GM10266 (cell line): ENCODE measurements at regions not wholly inside any gene's neighbourhood (a gene's known extent, or its start where the extent isn't known, plus 50 kb on each side); places are given as distances from the start of the nearest gene placed in this dataset.
"Not testable (repeated sequence)": the region's sequence is repeated elsewhere in the genome, so short reads cannot be mapped to it uniquely, and the experiment has no call there.

ENCODE experiments used
- DNase-seq: peaks from one replicate; pipeline ENCODE4 v3.0.0; 2012; ENCODE audit errors: extremely low spot score
- CTCF ChIP-seq: IDR thresholded peaks from 2 replicates; pipeline ENCODE4 v1.5.1; 2012; ENCODE audit warnings: mild to moderate bottlenecking, low read depth; ENCODE audit not compliant: control insufficient read depth, insufficient read depth; ENCODE audit errors: missing control alignments

DNA sequence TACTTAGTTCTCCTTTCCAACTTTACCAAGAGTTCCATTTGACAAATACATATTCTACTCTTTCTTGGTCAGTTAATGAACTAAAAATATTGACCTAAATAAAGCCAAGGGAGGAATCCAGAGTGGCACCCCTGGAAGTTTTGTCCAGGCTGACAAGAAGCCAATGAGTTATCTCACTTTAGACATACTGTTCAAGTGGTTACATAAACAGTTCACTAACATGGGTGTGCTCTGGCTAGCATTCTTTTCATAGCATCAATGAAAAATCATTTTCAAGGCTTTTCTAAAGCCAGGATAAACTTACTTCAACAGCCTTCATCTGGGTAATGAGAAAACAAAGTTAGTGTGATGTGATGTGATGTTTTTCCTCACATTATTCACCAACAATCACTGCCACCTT, 649.4 kb downstream of the TDRD15 start:
- DNase-seq = no peak
- no peak for TF ChIP-seq CTCF

DNA sequence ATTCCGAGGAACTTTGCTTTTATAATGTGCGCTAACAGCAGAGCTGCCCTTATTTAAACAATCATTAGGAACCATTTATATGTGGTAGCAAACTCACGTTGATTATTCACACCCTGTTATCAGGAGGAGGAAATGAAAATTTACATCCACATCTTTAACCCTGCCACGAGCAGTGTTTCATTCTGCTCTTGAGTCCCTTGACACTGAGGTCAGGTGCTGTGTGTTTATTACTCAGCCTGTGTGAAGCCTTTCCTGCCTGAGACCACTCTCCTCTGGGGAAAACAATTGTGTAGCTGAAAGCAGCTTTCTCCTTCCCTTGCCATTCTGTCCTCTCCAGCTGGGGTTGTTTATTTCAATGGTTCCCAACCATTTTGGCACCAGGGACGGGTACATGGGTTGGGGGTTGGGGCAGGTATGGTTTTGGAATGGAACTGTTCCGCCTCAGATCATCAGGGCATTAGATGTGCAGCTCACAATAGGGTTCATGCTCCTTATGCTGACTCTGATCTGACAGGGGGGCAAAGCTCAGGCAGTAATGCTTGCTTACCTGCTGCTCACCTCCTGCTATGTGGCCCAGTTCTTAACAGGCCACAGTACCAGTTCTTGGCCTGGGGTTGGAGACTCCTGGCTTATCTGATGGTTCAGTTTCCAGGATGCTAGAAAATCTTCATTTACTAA, 651.1 kb downstream of the TDRD15 start:
- DNase-seq = no peak
- no peak for TF ChIP-seq CTCF

GRCh38 chr2:21779786-21780185, 656.0 kb downstream of the TDRD15 start:
- no peak for TF ChIP-seq CTCF
- DNase-seq = no peak

GRCh38 chr2:21781962-21782361, 658.2 kb downstream of the TDRD15 start:
- TF ChIP-seq CTCF = no peak
- no peak for DNase-seq

DNA sequence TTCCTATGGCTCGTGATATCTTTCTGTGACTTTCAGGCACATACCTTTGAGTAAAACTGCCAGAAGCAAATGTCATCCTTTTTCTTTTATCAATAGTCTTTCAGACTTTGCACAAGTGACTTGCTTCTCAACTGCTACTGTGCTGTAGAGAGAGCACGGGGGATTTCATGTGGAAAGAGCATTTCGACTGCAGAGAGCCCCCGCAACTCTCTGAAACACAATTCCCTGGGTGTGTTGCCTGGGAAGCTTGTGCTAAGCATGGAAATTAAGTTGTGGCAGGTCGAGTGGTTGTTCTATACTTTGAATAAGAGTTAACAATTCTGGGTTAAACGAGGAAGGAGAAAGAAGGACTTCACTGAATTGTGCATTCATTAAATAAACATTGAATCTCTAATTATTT, 659.1 kb downstream of the TDRD15 start:
- TF ChIP-seq CTCF = no peak

DNA sequence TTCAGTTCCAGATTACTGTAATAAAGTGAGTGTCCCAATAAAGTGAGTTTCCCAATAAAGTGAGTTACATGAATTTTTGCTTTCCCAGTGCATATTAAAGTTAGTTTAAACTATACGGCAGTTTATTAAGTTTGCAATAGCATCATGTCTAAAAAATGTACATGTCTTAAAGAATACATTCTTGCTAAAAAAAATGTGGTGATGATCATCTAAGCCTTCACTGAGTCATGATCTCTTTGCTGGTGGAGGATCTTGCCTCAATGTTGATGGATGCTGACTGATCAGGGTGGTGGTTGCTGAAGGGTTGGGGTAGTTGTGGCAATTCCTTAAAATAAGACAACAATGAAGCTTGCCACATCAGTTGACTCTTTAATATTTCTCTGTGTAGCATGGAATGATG, 664.2 kb downstream of the TDRD15 start:
- DNase-seq = no peak
- no peak for TF ChIP-seq CTCF

More for the DNA sequence above, 659.1 kb downstream of the TDRD15 start:
- DNase-seq = no peak

DNA sequence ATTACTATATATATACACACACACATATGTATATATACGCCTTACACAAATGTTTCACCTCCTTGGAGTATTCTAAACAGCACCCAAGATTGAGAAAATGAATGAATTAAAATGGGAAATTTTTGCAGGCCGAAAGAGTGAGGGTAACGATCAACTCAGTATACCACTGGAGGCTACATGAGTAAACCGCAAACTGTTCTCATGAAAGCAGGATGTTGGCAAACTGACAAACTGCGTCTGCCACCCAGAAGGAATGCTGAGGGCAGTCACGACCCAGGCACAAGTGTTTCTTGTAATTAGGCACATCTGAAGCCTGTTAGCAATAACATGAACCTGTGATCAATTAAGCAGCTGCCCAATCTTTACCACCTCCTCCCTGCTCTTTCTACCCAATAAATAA, 666.5 kb downstream of the TDRD15 start:
- not testable (repeated sequence) for DNase-seq

DNA sequence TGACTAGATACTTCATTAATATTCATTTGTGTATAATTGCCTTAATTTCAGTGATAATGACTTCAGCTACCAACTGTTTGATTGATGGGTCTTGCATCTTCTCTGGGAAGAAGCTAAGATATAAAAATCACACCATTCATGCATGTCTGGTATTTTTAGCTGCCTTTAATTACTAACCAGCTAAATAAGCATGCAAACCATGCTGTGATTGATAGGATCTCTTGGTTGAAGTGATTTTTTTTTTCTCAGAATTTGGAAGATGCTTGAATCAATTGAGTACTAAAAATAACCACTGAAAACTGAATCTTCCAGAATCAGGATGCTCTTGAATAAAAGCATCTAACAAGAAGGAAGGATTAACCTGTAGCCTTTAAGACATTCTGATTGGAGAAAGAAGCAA, 668.8 kb downstream of the TDRD15 start:
- TF ChIP-seq CTCF = no peak
- DNase-seq = no peak
